ENCODE measurements at regions not wholly inside any gene's neighbourhood (a gene's known extent, or its start where the extent isn't known, plus 50 kb on each side); places are given as distances from the start of the nearest gene placed in this dataset.

GRCh38 chr2:176848844-176849243 lies 363.8 kb upstream of the HNRNPA3 start:
- peak; percentile 48 for TF ChIP-seq GATA2 (IDR thresholded peaks at IDR 0.05; ENCODE audit: low read depth, low read length)
- no peak for TF ChIP-seq GATA3 (IDR thresholded peaks at IDR 0.05; ENCODE audit: low read depth, low read length)

Measured in SH-SY5Y (cell line).